PC-9 (cell line): ENCODE measurements at regions not wholly inside any gene's neighbourhood (a gene's known extent, or its start where the extent isn't known, plus 50 kb on each side); places are given as distances from the start of the nearest gene placed in this dataset.

Source experiments
- CTCF ChIP-seq: fragments of 200-600 bp; sonication (generic); conservative IDR thresholded peaks from 2 replicates; pipeline ENCODE4 v1.6.1; 2017; ENCODE audit warnings: mixed run types, antibody characterized with exemption, mild to moderate bottlenecking, moderate library complexity
- EZH2 ChIP-seq: fragments of 200-600 bp; sonication (generic); IDR thresholded peaks from 2 replicates; pipeline ENCODE4 v1.8.0; 2017; ENCODE audit warnings: antibody characterized with exemption, low read depth

GRCh38 chr1:82400521-82400920 lies 599.8 kb downstream of the ADGRL2 start:
- no peak for TF ChIP-seq CTCF
- TF ChIP-seq EZH2, result no peak
